Activated CD4-positive, alpha-beta memory T cell treated with anti-CD3 and anti-CD28 coated beads for 36 hours (primary cell): ENCODE measurements at regions not wholly inside any gene's neighbourhood (a gene's known extent, or its start where the extent isn't known, plus 50 kb on each side); places are given as distances from the start of the nearest gene placed in this dataset.

Experiments
- CTCF ChIA-PET: fragments of 350-600 bp; sonication (Branson Sonifier 250); formaldehyde crosslinking; loops from one replicate; lab custom pipeline; 2021; ENCODE audit warnings: antibody characterized with exemption, inconsistent platforms; lab: Charles Lee
- POLR2A ChIA-PET: fragments of 350-600 bp; sonication (Branson Sonifier 250); formaldehyde crosslinking; loops from one replicate; lab custom pipeline; 2021; ENCODE audit warnings: antibody characterized with exemption; lab: Charles Lee
- DNase-seq: peaks from one replicate; pipeline ENCODE4 v3.0.0-alpha.2; 2020
- H3K27ac Mint-ChIP-seq: one replicate; pipeline ENCODE4 v1.8.0; 2021; ENCODE audit warnings: mixed read lengths
- H3K27me3 Mint-ChIP-seq: one replicate; pipeline ENCODE4 v1.8.0; 2021; ENCODE audit warnings: mixed read lengths
- H3K36me3 Mint-ChIP-seq: one replicate; pipeline ENCODE4 v1.8.0; 2021; ENCODE audit warnings: mixed read lengths
- H3K4me1 Mint-ChIP-seq: one replicate; pipeline ENCODE4 v1.8.0; 2021; ENCODE audit warnings: low read depth, mixed read lengths
- H3K4me3 Mint-ChIP-seq: one replicate; pipeline ENCODE4 v1.8.0; 2021; ENCODE audit warnings: mild to moderate bottlenecking, mixed read lengths
- H3K9me3 Mint-ChIP-seq: one replicate; pipeline ENCODE4 v1.8.0; 2021; ENCODE audit warnings: mixed read lengths
- intact Hi-C: fragments of 100-400 bp; cut with micrococcal nuclease; formaldehyde crosslinking; loops from one replicate; pipeline ENCODE4 v1.15.1; 2023

DNA sequence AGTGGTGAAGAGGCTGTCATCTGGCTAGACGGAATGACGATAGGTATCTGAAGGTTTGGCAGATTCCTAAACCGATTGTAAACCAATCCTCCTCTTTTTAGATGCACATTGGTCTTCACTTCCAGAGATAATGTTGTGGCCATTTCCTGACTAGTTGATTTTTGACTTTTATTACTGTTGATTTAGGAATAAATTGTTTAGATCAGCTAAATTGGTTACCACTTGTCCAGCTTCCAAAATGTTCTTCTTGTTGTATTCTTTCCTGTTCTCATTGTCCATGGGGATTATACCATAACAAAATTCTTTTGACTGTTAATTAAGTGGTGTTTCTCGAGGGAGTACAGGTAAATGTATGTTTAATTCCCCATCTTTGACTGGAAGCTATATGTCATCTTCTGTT is 119.7 kb downstream of the MACROH2A1 start:
- H3K27me3 Mint-ChIP-seq, result no peaks in the 10 kb centered on the region
- no peak overlapping the region for H3K4me3 Mint-ChIP-seq
- no peaks in the 10 kb centered on the region for H3K4me1 Mint-ChIP-seq
- no peak overlapping the region for H3K27ac Mint-ChIP-seq
- ChIA-PET POLR2A (no interaction called here), CTCF (no interaction called here)
- no peak for DNase-seq
- no peaks in the 10 kb centered on the region for H3K36me3 Mint-ChIP-seq
- H3K9me3 Mint-ChIP-seq, result no peaks in the 10 kb centered on the region
- intact Hi-C loops, result no loop called here

DNA sequence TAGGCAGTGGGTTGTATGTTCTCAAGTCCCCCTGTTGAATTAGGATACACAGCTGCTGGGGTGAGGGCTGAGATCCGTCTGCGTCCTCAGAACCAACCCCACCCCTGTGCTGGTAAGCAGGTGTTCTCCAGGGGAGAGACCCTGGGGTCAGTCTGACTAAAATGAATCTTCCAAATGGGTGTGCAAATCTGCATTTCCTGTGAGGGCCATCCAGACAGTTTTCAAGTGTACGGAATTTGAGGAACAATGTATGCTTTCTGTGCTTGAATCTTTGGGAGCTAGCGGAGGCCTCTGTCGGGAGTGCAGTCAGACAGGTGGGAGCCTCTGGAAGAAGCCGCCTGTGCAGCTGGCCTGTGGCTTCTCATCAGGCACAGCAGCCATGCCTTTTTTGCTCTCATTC is 122.9 kb downstream of the MACROH2A1 start:
- Mint-ChIP-seq H3K36me3 (no peaks in the 10 kb centered on the region), H3K27ac (no peak overlapping the region)
- DNase-seq, result no peak

GRCh38 chr5:135273212-135273611 is 125.8 kb downstream of the MACROH2A1 start:
- Mint-ChIP-seq H3K36me3 (no peaks in the 10 kb centered on the region), H3K27me3 (peaks cover 2% of the 10 kb centered on the region), H3K4me1 (no peaks in the 10 kb centered on the region), H3K9me3 (no peaks in the 10 kb centered on the region), H3K27ac (no peak overlapping the region), H3K4me3 (no peak overlapping the region)
- POLR2A ChIA-PET, result no interaction called here
- CTCF ChIA-PET, result no interaction called here
- no peak for DNase-seq
- intact Hi-C loops, result no loop called here

More for the DNA sequence above, 122.9 kb downstream of the MACROH2A1 start:
- H3K27me3 Mint-ChIP-seq, result no peaks in the 10 kb centered on the region
- H3K9me3 Mint-ChIP-seq, result no peaks in the 10 kb centered on the region
- ChIA-PET CTCF (no interaction called here), POLR2A (no interaction called here)
- intact Hi-C loops, result no loop called here
- no peaks in the 10 kb centered on the region for H3K4me1 Mint-ChIP-seq
- no peak overlapping the region for H3K4me3 Mint-ChIP-seq

GRCh38 chr5:135272311-135272805 is 126.7 kb downstream of the MACROH2A1 start:
- intact Hi-C loops, result no loop called here
- ChIA-PET CTCF (interaction anchor here (0.6 kb wide), 1 partner anchor 154 kb away, joined by 3 read pairs; no protein-coding TSS in a partner anchor), POLR2A (no interaction called here)
- Mint-ChIP-seq H3K36me3 (no peaks in the 10 kb centered on the region), H3K27ac (no peak overlapping the region), H3K9me3 (no peaks in the 10 kb centered on the region), H3K4me3 (no peak overlapping the region), H3K27me3 (peaks cover 3% of the 10 kb centered on the region), H3K4me1 (no peaks in the 10 kb centered on the region)
- DNase-seq, result no peak

DNA sequence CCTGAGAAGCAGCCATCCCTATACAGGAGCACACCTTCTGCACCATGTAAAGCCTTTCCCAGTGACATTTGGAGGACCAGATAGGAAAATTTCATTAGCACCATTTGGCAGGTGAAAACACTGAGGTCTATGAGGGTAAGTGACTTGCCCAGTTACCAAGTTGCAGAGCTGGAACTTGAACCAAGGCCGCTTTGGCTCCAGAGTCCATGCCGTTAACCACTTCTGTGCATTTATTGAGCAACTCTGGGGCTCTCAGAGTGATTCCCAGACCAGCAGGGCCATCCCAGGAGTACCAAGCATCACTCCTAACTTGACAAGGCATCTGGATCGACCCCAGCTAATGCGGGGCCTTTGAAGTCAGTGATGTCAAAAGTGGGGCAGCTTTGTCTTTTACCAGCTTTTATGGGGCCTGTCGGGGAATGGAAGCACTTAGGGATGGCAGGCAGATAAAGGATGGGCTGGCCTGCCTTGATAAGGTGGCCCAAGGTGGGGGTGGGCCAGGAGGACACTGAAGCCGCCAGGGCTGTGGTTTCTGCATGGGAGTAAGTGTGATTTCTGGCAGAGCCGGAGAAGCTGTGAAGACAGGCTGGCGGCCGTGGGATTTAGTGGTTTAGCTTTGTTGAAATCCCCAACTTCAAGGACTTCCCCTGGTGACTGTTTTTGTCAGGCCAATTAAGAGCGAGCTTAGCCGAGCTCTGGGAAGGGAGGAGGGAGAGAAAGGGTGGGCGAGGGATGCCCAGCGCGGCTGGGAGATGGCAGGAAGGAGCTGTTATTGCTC is 127.3 kb downstream of the MACROH2A1 start:
- no peak for DNase-seq
- intact Hi-C loops, result no loop called here
- Mint-ChIP-seq H3K27me3 (peaks cover 4% of the 10 kb centered on the region), H3K4me3 (no peak overlapping the region), H3K4me1 (no peaks in the 10 kb centered on the region), H3K9me3 (no peaks in the 10 kb centered on the region), H3K27ac (no peak overlapping the region), H3K36me3 (no peaks in the 10 kb centered on the region)
- POLR2A ChIA-PET, result no interaction called here
- CTCF ChIA-PET, result interaction anchor here (0.6 kb wide), 1 partner anchor 154 kb away, joined by 3 read pairs; no protein-coding TSS in a partner anchor

- ChIA-PET CTCF (no interaction called here), POLR2A (no interaction called here)
- intact Hi-C loops, result no loop called here
- Mint-ChIP-seq H3K9me3 (no peaks in the 10 kb centered on the region), H3K4me1 (no peaks in the 10 kb centered on the region), H3K27ac (no peak overlapping the region), H3K4me3 (no peak overlapping the region), H3K27me3 (peaks cover 6% of the 10 kb centered on the region), H3K36me3 (no peaks in the 10 kb centered on the region)
- DNase-seq, result no peak
Observed at GRCh38 chr5:135269931-135270421, 129.1 kb downstream of the MACROH2A1 start.

DNA sequence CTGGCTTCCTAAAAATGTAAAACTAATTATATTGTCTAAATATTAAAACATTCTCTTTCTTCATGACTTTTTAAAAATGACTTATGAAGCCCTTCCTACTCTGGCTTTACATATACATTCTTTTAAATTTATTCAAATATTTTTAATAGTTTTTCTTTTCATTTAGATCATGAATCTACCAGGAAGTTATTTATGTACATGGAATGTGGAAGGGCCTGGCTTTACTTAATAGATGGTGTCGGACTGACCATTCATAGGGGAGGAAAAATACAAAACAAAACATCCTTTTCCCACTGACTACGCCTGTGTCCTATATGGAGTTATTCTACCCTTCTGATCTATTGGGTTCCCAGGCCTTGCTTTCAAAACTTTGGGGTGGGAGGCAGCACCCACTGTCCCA is 129.8 kb downstream of the MACROH2A1 start:
- intact Hi-C loops, result no loop called here
- Mint-ChIP-seq H3K4me1 (no peaks in the 10 kb centered on the region), H3K4me3 (no peak overlapping the region), H3K27ac (no peak overlapping the region), H3K27me3 (peaks cover 6% of the 10 kb centered on the region), H3K9me3 (no peaks in the 10 kb centered on the region), H3K36me3 (no peaks in the 10 kb centered on the region)
- CTCF ChIA-PET, result no interaction called here
- no peak for DNase-seq
- POLR2A ChIA-PET, result no interaction called here

- H3K9me3 Mint-ChIP-seq, result no peaks in the 10 kb centered on the region
- peaks cover 6% of the 10 kb centered on the region for H3K27me3 Mint-ChIP-seq
- intact Hi-C loops, result no loop called here
- H3K27ac Mint-ChIP-seq, result no peak overlapping the region
- ChIA-PET CTCF (no interaction called here), POLR2A (no interaction called here)
- DNase-seq, result no peak
- no peaks in the 10 kb centered on the region for H3K36me3 Mint-ChIP-seq
- no peaks in the 10 kb centered on the region for H3K4me1 Mint-ChIP-seq
- no peak overlapping the region for H3K4me3 Mint-ChIP-seq
Observed at GRCh38 chr5:135266975-135267374, 132.1 kb downstream of the MACROH2A1 start.

DNA sequence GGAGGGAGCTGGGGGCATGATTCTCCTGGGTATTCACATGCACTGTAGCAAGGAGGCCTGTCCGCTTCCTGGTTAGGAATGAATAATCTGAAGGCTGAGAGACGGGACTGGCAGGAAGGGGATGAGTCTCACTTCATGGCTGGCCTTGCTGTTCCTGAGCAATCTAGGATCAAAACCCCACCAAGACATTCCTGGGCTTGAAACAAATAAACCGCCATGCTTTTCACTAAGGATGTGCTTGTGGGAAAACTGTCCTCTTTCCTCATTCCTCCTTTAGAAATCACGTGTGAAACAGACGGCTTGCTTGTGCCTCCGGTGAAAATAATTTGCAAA is 132.8 kb downstream of the MACROH2A1 start:
- H3K27me3 Mint-ChIP-seq, result peaks cover 6% of the 10 kb centered on the region
- POLR2A ChIA-PET, result no interaction called here

GRCh38 chr5:135265497-135266302 is 133.3 kb downstream of the MACROH2A1 start:
- Mint-ChIP-seq H3K4me1 (no peaks in the 10 kb centered on the region), H3K27me3 (peaks cover 6% of the 10 kb centered on the region), H3K9me3 (no peaks in the 10 kb centered on the region), H3K36me3 (no peaks in the 10 kb centered on the region), H3K27ac (no peak overlapping the region), H3K4me3 (no peak overlapping the region)
- intact Hi-C loops, result no loop called here
- ChIA-PET POLR2A (no interaction called here), CTCF (no interaction called here)
- no peak for DNase-seq

More for the DNA sequence above, 132.8 kb downstream of the MACROH2A1 start:
- no peaks in the 10 kb centered on the region for H3K4me1 Mint-ChIP-seq
- no peak overlapping the region for H3K4me3 Mint-ChIP-seq
- no peaks in the 10 kb centered on the region for H3K36me3 Mint-ChIP-seq
- intact Hi-C loops, result no loop called here
- no peak for DNase-seq
- no peak overlapping the region for H3K27ac Mint-ChIP-seq
- CTCF ChIA-PET, result no interaction called here
- H3K9me3 Mint-ChIP-seq, result no peaks in the 10 kb centered on the region

DNA sequence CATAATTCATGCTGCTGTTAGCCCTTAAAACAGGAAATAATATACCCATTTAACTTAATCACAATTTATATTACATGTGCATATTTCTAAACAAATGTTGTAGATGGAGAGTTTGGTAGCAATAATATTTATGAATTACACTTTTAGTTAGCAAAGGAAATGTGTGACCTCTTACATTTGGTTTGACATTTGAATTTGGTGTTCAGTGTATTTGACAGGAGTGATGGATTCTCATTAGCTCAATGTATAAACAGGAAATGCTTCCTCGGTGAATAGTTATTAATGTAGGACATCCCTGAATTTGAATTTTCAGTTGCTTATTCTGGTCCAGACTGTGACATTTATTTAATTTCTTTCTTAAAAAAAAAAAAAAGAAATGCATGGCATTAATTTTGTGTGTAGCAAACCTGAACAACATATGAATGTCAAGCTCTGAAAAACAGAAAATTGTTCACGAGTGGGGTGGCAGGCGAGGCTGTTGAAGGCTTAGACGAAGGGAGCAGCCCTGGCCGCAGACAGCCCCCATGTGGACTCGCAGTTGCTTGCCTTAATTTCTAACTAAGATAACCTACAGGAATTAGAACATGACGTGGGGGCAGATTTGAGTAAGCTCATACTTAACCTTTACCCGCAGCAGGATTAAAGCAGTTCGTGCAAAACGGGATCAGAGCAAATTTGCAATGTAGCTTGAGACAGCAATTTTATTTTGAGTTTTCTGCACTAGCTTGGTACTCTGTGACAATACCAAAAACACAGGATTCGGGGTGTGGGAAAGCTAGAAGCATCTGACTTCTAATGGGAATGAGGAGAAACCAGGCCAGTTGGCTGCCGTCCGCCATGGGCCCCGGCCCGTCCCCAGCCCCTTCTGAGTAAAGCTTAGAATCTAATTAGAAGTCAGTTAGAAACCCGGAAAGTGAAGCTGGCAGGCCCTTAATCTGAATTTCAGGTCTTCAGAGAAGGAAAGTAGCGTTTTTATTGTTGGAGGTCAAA is 134.3 kb downstream of the MACROH2A1 start:
- POLR2A ChIA-PET, result interaction anchor here (0.6 kb wide), 1 partner anchor 197 kb away, joined by 3 read pairs; no protein-coding TSS in a partner anchor
- CTCF ChIA-PET, result no interaction called here
- Mint-ChIP-seq H3K36me3 (no peaks in the 10 kb centered on the region), H3K4me3 (no peak overlapping the region), H3K27me3 (peaks cover 6% of the 10 kb centered on the region), H3K27ac (no peak overlapping the region), H3K4me1 (no peaks in the 10 kb centered on the region), H3K9me3 (peaks cover under 1% of the 10 kb centered on the region)
- DNase-seq, result no peak
- intact Hi-C loops, result no loop called here
